Tibial nerve (tissue), 4 donors: ENCODE measurements at regions not wholly inside any gene's neighbourhood (a gene's known extent, or its start where the extent isn't known, plus 50 kb on each side); places are given as distances from the start of the nearest gene placed in this dataset.

Experiments used
- DNase-seq, 2 donors: peaks; one replicate each; pipeline ENCODE4 v3.0.0-alpha.2; 2019; ENCODE audit warnings: low spot score in 2 of 2
- H3K27ac ChIP-seq, 4 donors: fragments of 200-600 bp; sonication (generic) in 3 of 4; one replicate each; pipeline ENCODE4 v1.5.1; 2017 to 2019; ENCODE audit warnings: mild to moderate bottlenecking in 1 of 4
- H3K27me3 ChIP-seq, 2 donors: fragments of 200-600 bp; sonication (generic) in 1 of 2; one replicate each; pipeline versions ENCODE4 v1.5.1 to v1.6.0; 2017 to 2019
- H3K36me3 ChIP-seq, 3 donors: fragments of 200-600 bp; sonication (generic); one replicate each; pipeline ENCODE4 v1.5.1; 2018 to 2019
- H3K4me1 ChIP-seq, 4 donors: fragments of 200-600 bp; sonication (generic) in 3 of 4; one replicate each; pipeline ENCODE4 v1.5.1; 2017 to 2019
- H3K4me3 ChIP-seq, 4 donors: fragments of 200-600 bp; sonication (generic) in 3 of 4; one replicate each; pipeline ENCODE4 v1.5.1; 2017 to 2019; ENCODE audit warnings: mild to moderate bottlenecking in 1 of 4, moderate library complexity in 1 of 4
- H3K9me3 ChIP-seq, 4 donors: fragments of 200-600 bp; sonication (generic) in 3 of 4; one replicate each; pipeline ENCODE4 v1.5.1; 2017 to 2019
- CTCF ChIP-seq, 5 experiments: fragments of 200-600 bp in 3 of 5; fragments of 450-650 bp in 2 of 5; sonication (generic) in 3 of 5; IDR thresholded peaks; one replicate each; pipeline ENCODE4 v1.5.1; 2016 to 2019; ENCODE audit warnings: antibody characterized with exemption in 5 of 5, mild to moderate bottlenecking in 3 of 5, moderate library complexity in 2 of 5
- EP300 ChIP-seq, 2 donors: sonication (generic); formaldehyde crosslinking; IDR thresholded peaks; one replicate each; pipeline ENCODE4 v1.6.1; 2017; ENCODE audit warnings: antibody characterized with exemption in 2 of 2, mild to moderate bottlenecking in 1 of 2
- POLR2A ChIP-seq, 2 donors: fragments of 450-650 bp; IDR thresholded peaks; one replicate each; pipeline ENCODE4 v1.6.1; 2017; ENCODE audit warnings: antibody characterized with exemption in 2 of 2, mild to moderate bottlenecking in 2 of 2, moderate library complexity in 2 of 2
- WGBS, 2 donors: methylation state at CpG; one replicate each; pipeline ENCODE4 v1.1.5; 2018; 5-methylcytosine and 5-hydroxymethylcytosine counted together

GRCh38 chr5:89203611-89204010 is 320.6 kb upstream of the MEF2C start:
- Histone ChIP-seq H3K27ac (no peak overlapping the region), H3K9me3 (peaks cover 0 to 17% (median 8%) of the 10 kb centered on the region in 4 donors), H3K27me3 (no peaks in the 10 kb centered on the region), H3K4me3 (no peak overlapping the region), H3K4me1 (no peaks in the 10 kb centered on the region), H3K36me3 (no peaks in the 10 kb centered on the region)
- no peak for TF ChIP-seq EP300 (IDR thresholded peaks at IDR 0.05)
- DNase-seq, result no peak
- 92 to 95% methylated on average over 2 of the region's 2 CpGs for WGBS, 2 donors

GRCh38 chr5:89200899-89201298 is 317.9 kb upstream of the MEF2C start:
- Histone ChIP-seq H3K9me3 (peaks cover 0 to 37% (median 9%) of the 10 kb centered on the region in 4 donors), H3K4me3 (no peak overlapping the region), H3K27ac (no peak overlapping the region), H3K27me3 (no peaks in the 10 kb centered on the region), H3K4me1 (no peaks in the 10 kb centered on the region), H3K36me3 (no peaks in the 10 kb centered on the region)
- TF ChIP-seq POLR2A (IDR thresholded peaks at IDR 0.05) (no peak), CTCF (IDR thresholded peaks at IDR 0.05) (no peak), EP300 (IDR thresholded peaks at IDR 0.05) (no peak)
- DNase-seq, result no peak
- 82 to 84% methylated on average over 2 of the region's 2 CpGs for WGBS, 2 donors

- no peaks in the 10 kb centered on the region for H3K36me3 ChIP-seq
- no peak overlapping the region for H3K27ac ChIP-seq
- no peak for DNase-seq
- H3K9me3 ChIP-seq, result peaks cover 0 to 41% (median 9%) of the 10 kb centered on the region in 4 donors
- TF ChIP-seq EP300 (IDR thresholded peaks at IDR 0.05) (no peak), POLR2A (IDR thresholded peaks at IDR 0.05) (no peak), CTCF (IDR thresholded peaks at IDR 0.05) (no peak)
- WGBS, 2 donors, result 84 to 88% methylated on average over 2 of the region's 2 CpGs
- no peaks in the 10 kb centered on the region for H3K27me3 ChIP-seq
- no peaks in the 10 kb centered on the region for H3K4me1 ChIP-seq
- H3K4me3 ChIP-seq, result no peak overlapping the region
Measured at GRCh38 chr5:89199306-89199705, 316.3 kb upstream of the MEF2C start.

GRCh38 chr5:89191374-89191773 is 308.4 kb upstream of the MEF2C start:
- Histone ChIP-seq H3K9me3 (peaks cover 0 to 5% (median 0%) of the 10 kb centered on the region in 4 donors), H3K27me3 (no peaks in the 10 kb centered on the region), H3K36me3 (no peaks in the 10 kb centered on the region), H3K4me3 (no peak overlapping the region), H3K4me1 (no peaks in the 10 kb centered on the region), H3K27ac (no peak overlapping the region)
- 69 to 72% methylated on average over 2 of the region's 2 CpGs for WGBS, 2 donors
- TF ChIP-seq CTCF (IDR thresholded peaks at IDR 0.05), result no peak
- no peak for TF ChIP-seq EP300 (IDR thresholded peaks at IDR 0.05)
- no peak for DNase-seq

GRCh38 chr5:89190515-89191265 is 307.7 kb upstream of the MEF2C start:
- peaks cover 0 to 4% (median 0%) of the 10 kb centered on the region in 4 donors for H3K9me3 ChIP-seq
- no peaks in the 10 kb centered on the region for H3K4me1 ChIP-seq
- WGBS, 2 donors, result 70 to 76% methylated on average over 3 of the region's 3 CpGs
- H3K27ac ChIP-seq, result no peak overlapping the region
- no peaks in the 10 kb centered on the region for H3K27me3 ChIP-seq
- DNase-seq, result no peak
- no peaks in the 10 kb centered on the region for H3K36me3 ChIP-seq
- no peak overlapping the region for H3K4me3 ChIP-seq
- TF ChIP-seq EP300 (IDR thresholded peaks at IDR 0.05), result no peak
- TF ChIP-seq CTCF (IDR thresholded peaks at IDR 0.05), result no peak
- TF ChIP-seq POLR2A (IDR thresholded peaks at IDR 0.05), result no peak
